H54 (cell line): ENCODE measurements at regions not wholly inside any gene's neighbourhood (a gene's known extent, or its start where the extent isn't known, plus 50 kb on each side); places are given as distances from the start of the nearest gene placed in this dataset.

ENCODE experiments used
- DNase-seq: peaks from one replicate; pipeline ENCODE4 v3.0.0; 2011; ENCODE audit warnings: low spot score, mixed read lengths; ENCODE audit not compliant: insufficient read length
- FAIRE-seq: peaks from 3 replicates; lab custom pipeline; 2011; peaks lifted over from hg19 to GRCh38; lab: Jason Lieb, UNC
- POLR2A ChIP-seq: IDR thresholded peaks from 2 replicates; pipeline ENCODE4 v1.6.1; 2011; ENCODE audit warnings: low read depth, mild to moderate bottlenecking, low read length

GRCh38 chr16:64853551-64853950, 268.3 kb downstream of the CDH11 start:
- no peak for FAIRE-seq
- no peak for TF ChIP-seq POLR2A
- no peak for DNase-seq

- FAIRE-seq (no peak), DNase-seq (no peak)
- TF ChIP-seq POLR2A = no peak
Observed at GRCh38 chr16:64846966-64847365, 274.9 kb downstream of the CDH11 start.

GRCh38 chr16:64845071-64845470, 276.8 kb downstream of the CDH11 start:
- FAIRE-seq (no peak), DNase-seq (no peak)
- no peak for TF ChIP-seq POLR2A

GRCh38 chr16:64841482-64841881, 280.4 kb downstream of the CDH11 start:
- no peak for TF ChIP-seq POLR2A
- DNase-seq (no peak), FAIRE-seq (no peak)

DNA sequence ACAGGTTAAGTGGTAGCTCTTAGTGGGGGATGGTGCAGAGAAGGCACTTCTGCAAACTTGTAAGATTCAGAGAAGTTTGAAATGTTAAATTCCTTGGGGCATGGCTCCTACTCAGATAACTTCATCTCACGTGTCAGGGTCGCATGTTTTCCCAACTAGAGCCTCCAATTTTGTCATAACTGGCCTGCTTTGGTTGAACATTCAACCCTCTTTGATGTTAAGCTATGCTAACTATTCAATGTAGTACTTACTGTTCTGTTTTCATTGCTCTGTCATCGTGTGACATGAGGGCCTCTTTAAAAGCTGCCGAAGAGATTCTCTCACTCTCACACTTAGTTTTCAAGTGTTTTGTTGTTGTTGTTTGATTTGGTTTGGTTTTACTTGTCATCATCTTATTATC, 280.8 kb downstream of the CDH11 start:
- no peak for TF ChIP-seq POLR2A
- FAIRE-seq (no peak), DNase-seq (no peak)

- FAIRE-seq = no peak
- no peak for TF ChIP-seq POLR2A
- DNase-seq = no peak
Observed at GRCh38 chr16:64830653-64831052, 291.2 kb downstream of the CDH11 start.

DNA sequence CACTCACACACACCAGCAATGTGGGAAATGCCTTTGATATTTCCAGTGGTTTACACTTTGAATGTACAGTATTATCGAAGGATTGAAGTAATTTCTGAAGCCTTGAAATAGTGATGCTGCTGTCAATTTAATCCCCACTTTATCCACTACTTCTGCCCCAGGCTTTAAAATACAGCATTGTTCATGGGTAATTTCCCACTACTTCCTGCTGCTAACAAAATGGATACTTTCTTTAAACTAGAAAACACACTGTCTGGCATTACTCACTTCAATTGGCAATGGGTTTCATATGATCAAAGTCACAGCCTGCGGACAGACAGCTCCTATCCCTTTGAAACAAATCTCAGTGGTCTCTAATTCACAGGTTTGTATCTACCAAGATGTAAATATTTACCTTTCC, 292.2 kb downstream of the CDH11 start:
- TF ChIP-seq POLR2A = no peak
- FAIRE-seq (no peak), DNase-seq (no peak)

DNA sequence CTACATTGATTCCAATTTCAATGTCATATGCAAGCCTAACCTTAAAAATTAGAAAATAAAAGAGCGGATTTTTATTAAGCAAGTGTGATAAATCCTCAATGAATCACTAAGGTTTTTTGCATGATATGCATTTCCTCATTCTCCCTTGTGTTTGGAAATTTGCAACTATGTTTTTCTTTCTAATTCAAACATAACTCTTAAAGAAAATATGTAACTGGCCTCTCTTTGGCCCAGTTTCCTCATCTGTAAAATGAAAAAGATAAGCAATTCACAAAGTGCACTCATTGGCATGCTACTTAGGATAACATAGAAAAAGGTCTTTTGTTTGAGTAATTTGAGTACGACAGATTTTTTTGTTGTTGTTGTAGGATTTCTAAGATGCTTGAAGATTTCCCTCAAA, 295.5 kb downstream of the CDH11 start:
- TF ChIP-seq POLR2A = no peak
- FAIRE-seq = no peak
- no peak for DNase-seq

GRCh38 chr16:64823481-64824075, 298.3 kb downstream of the CDH11 start:
- DNase-seq (no peak), FAIRE-seq (no peak)
- no peak for TF ChIP-seq POLR2A

GRCh38 chr16:64809876-64810629, 311.8 kb downstream of the CDH11 start:
- FAIRE-seq (no peak), DNase-seq (no peak)
- TF ChIP-seq POLR2A = no peak

DNA sequence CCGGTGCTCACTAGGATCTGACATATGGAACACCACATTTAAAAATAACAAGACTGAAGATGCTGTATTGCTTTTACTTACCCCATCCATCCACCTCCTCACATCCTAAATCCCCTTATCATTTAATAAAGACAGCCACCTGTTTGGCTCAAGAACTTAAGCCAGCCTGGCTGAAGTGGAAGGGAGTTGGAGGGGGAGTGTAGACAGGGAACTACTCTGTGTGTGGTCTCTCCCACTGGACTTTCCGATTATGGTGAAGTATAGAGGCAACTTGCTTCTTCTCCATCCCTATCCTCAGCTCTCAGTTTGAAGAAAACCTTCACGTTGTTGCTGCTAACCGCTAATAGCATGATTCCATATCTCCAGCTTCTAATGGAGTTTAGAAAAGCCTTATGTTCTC, 313.4 kb downstream of the CDH11 start:
- FAIRE-seq (no peak), DNase-seq (no peak)
- no peak for TF ChIP-seq POLR2A

- no peak for TF ChIP-seq POLR2A
- FAIRE-seq (no peak), DNase-seq (no peak)
Observed at GRCh38 chr16:64791756-64792155, 330.1 kb downstream of the CDH11 start.

DNA sequence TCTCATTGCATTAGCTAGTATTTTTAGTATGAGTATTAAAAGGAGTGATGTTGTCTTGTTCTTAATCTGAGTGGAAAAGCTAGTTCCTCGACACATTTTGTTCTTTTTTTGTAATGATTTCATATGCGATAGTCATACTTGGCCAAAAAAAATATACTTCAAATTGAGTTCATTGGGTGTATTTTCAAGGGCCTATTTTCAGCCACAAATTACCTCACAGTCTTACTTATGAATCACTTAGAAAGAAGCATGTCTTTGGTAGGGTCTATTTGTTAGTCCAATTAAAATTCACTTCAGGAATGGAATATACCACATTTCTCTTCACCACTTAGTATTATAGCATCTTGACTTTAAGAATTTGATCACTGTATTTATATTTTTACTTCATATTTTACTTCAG, 337.2 kb downstream of the CDH11 start:
- no peak for TF ChIP-seq POLR2A
- no peak for DNase-seq
- FAIRE-seq = no peak

- FAIRE-seq = no peak
- no peak for TF ChIP-seq POLR2A
- DNase-seq = no peak
Observed at GRCh38 chr16:64782484-64782883, 339.4 kb downstream of the CDH11 start.

- FAIRE-seq = no peak
- DNase-seq = no peak
- no peak for TF ChIP-seq POLR2A
Observed at GRCh38 chr16:64780445-64780844, 341.4 kb downstream of the CDH11 start.
